GM21515 (cell line): ENCODE measurements at regions not wholly inside any gene's neighbourhood (a gene's known extent, or its start where the extent isn't known, plus 50 kb on each side); places are given as distances from the start of the nearest gene placed in this dataset.
"Not testable (repeated sequence)": the region's sequence is repeated elsewhere in the genome, so short reads cannot be mapped to it uniquely, and the experiment has no call there.

Experiments used
- ATAC-seq: cut with Tn5 transposase; IDR thresholded peaks from one replicate; pipeline ENCODE4 v1.9.1; 2021; ENCODE audit not compliant: unreplicated experiment

- no peak for ATAC-seq
These were observed 157.6 kb upstream of the CCNH start for GRCh38 chr5:87570366-87570765.

- ATAC-seq = no peak
These were observed 149.3 kb upstream of the CCNH start for GRCh38 chr5:87562068-87562467.

GRCh38 chr5:87560528-87560927 is 147.8 kb upstream of the CCNH start:
- ATAC-seq = no peak

- ATAC-seq = no peak
These were observed 139.2 kb upstream of the CCNH start for GRCh38 chr5:87551911-87552310.

- no peak for ATAC-seq
These were observed 128.9 kb upstream of the CCNH start for GRCh38 chr5:87541676-87542075.

- ATAC-seq = no peak
These were observed 128.3 kb upstream of the CCNH start for GRCh38 chr5:87541033-87541432.

GRCh38 chr5:87539839-87540238 is 127.1 kb upstream of the CCNH start:
- no peak for ATAC-seq

GRCh38 chr5:87536365-87536764 is 123.6 kb upstream of the CCNH start:
- no peak for ATAC-seq

- no peak for ATAC-seq
These were observed 123.0 kb upstream of the CCNH start for GRCh38 chr5:87535706-87536105.

- ATAC-seq = no peak
These were observed 116.9 kb upstream of the CCNH start for GRCh38 chr5:87529486-87530076.

GRCh38 chr5:87526131-87526530 is 113.4 kb upstream of the CCNH start:
- ATAC-seq = no peak

GRCh38 chr5:87524217-87524616 is 111.5 kb upstream of the CCNH start:
- ATAC-seq = no peak

- not testable (repeated sequence) for ATAC-seq
These were observed 99.0 kb upstream of the CCNH start for GRCh38 chr5:87511778-87512177.

- no peak for ATAC-seq
These were observed 90.3 kb upstream of the CCNH start for GRCh38 chr5:87503004-87503403.

- ATAC-seq = no peak
These were observed 87.0 kb upstream of the CCNH start for GRCh38 chr5:87499478-87500410.
